PC-3 (cell line): ENCODE measurements at regions not wholly inside any gene's neighbourhood (a gene's known extent, or its start where the extent isn't known, plus 50 kb on each side); places are given as distances from the start of the nearest gene placed in this dataset.

ENCODE experiments used
- ATAC-seq: fragments of 200-7000 bp; cut with Tn5 transposase; 2 replicates; pipeline ENCODE4 v1.9.1; 2020; ENCODE audit warnings: mild to moderate bottlenecking, moderate library complexity
- BruUV-seq: library from RNA; stranded (reverse); fragments of 400-500 nt; replicated peaks from 2 replicates; lab custom pipeline; 2021; lab: Mats Ljungman, UMichigan
- CTCF ChIA-PET: fragments of 300-600 bp; sonication (Branson Sonifier 250); formaldehyde crosslinking; loops from one replicate; lab custom pipeline; 2022; ENCODE audit warnings: antibody characterized with exemption; lab: Charles Lee
- POLR2A ChIA-PET: fragments of 300-600 bp; sonication (Branson Sonifier 250); formaldehyde crosslinking; loops from one replicate; lab custom pipeline; 2022; ENCODE audit warnings: antibody characterized with exemption; ENCODE audit not compliant: unreplicated experiment; lab: Charles Lee
- DNase-seq: peaks from one replicate; pipeline ENCODE4 v3.0.0-alpha.2; 2015
- H2AFZ ChIP-seq: fragments of 300-600 bp; sonication (generic); 2 replicates; pipeline ENCODE4 v1.6.0; 2016; ENCODE audit warnings: antibody characterized with exemption, low read length
- H3F3A ChIP-seq: fragments of 300-600 bp; sonication (generic); one replicate; pipeline ENCODE4 v1.6.0; 2017; ENCODE audit warnings: antibody characterized with exemption, low read length, control low read depth, mild to moderate bottlenecking; ENCODE audit not compliant: unreplicated experiment
- H3K27ac ChIP-seq: fragments of 300-600 bp; sonication (generic); 2 replicates; pipeline ENCODE4 v1.5.1; 2016; ENCODE audit warnings: mild to moderate bottlenecking, low read length
- H3K27me3 ChIP-seq: fragments of 300-600 bp; sonication (generic); 2 replicates; pipeline ENCODE4 v1.6.1; 2016; ENCODE audit warnings: low read length, mixed read lengths
- H3K36me3 ChIP-seq: fragments of 300-600 bp; sonication (generic); 2 replicates; pipeline ENCODE4 v1.6.1; 2016; ENCODE audit warnings: low read depth, mixed run types, low read length, mixed read lengths
- H3K4me1 ChIP-seq: fragments of 300-600 bp; sonication (generic); 2 replicates; pipeline ENCODE4 v1.5.1; 2016; ENCODE audit warnings: low read length; ENCODE audit not compliant: insufficient read depth
- H3K4me2 ChIP-seq: fragments of 300-600 bp; sonication (generic); 2 replicates; pipeline ENCODE4 v1.6.0; 2016; ENCODE audit warnings: low read length
- H3K4me3 ChIP-seq: fragments of 300-600 bp; sonication (generic); 2 replicates; pipeline ENCODE4 v1.5.1; 2016; ENCODE audit warnings: mild to moderate bottlenecking, low read length, mixed read lengths
- H3K79me2 ChIP-seq: fragments of 300-600 bp; sonication (generic); 2 replicates; pipeline ENCODE4 v1.6.1; 2017; ENCODE audit warnings: low read length, mixed read lengths
- H3K9ac ChIP-seq: fragments of 300-600 bp; sonication (generic); 2 replicates; pipeline ENCODE4 v1.6.0; 2016; ENCODE audit warnings: mild to moderate bottlenecking, low read length
- H3K9me2 ChIP-seq: fragments of 300-600 bp; sonication (generic); replicated peaks from 2 replicates; pipeline ENCODE4 v1.6.1; 2016; ENCODE audit warnings: mixed run types, low read length, mixed read lengths
- H3K9me3 ChIP-seq: fragments of 300-600 bp; sonication (generic); 2 replicates; pipeline ENCODE4 v1.6.1; 2016; ENCODE audit warnings: low read length, mixed read lengths
- H4K20me1 ChIP-seq: fragments of 300-600 bp; sonication (generic); 2 replicates; pipeline ENCODE4 v1.6.1; 2016; ENCODE audit warnings: low read length, mixed read lengths
- EZH2 ChIP-seq: fragments of 300-600 bp; sonication (generic); IDR thresholded peaks from one replicate; pipeline ENCODE4 v1.6.1; 2017; ENCODE audit warnings: antibody characterized with exemption, mild to moderate bottlenecking, low read length; ENCODE audit not compliant: unreplicated experiment
- EZH2phosphoT487 ChIP-seq: fragments of 300-600 bp; sonication (generic); IDR thresholded peaks from 2 replicates; pipeline ENCODE4 v1.6.1; 2018; ENCODE audit warnings: mild to moderate bottlenecking, antibody characterized with exemption, low read length, borderline replicate concordance
- intact Hi-C: fragments of 100-400 bp; cut with micrococcal nuclease; formaldehyde crosslinking; loops from 2 replicates; pipeline ENCODE4 v1.9.0; 2023
- TF ChIP-seq, protein P1 (sequence below): fragments of 300-600 bp; sonication (generic); conservative IDR thresholded peaks from 2 replicates; pipeline ENCODE4 v1.5.1; 2017; ENCODE audit warnings: antibody characterized with exemption, low read depth, mild to moderate bottlenecking, low read length

DNA sequence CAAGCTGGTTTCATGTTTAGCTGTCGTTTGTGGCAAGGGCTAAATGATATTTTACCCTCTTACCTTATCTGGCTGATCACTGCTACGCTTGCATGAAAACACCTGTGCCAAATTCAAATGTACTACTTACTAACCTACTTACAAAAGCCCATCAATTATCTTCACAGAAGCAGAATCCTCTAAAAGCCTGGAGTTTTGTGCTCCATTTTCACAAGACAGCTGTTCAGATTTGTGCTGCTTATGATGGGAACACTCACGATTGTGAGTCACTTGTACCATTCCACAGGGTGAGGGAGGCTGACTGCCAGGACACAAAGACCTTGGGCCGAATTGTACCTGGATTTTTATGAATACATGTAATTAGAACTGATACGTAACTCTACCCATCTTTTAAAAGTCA is 245.0 kb upstream of the NPY start:
- ChIA-PET CTCF (no interaction called here), POLR2A (no interaction called here)
- H3K9ac ChIP-seq, result no peak overlapping the region
- no peaks in the 10 kb centered on the region for H3K36me3 ChIP-seq
- TF ChIP-seq, protein P1, sequence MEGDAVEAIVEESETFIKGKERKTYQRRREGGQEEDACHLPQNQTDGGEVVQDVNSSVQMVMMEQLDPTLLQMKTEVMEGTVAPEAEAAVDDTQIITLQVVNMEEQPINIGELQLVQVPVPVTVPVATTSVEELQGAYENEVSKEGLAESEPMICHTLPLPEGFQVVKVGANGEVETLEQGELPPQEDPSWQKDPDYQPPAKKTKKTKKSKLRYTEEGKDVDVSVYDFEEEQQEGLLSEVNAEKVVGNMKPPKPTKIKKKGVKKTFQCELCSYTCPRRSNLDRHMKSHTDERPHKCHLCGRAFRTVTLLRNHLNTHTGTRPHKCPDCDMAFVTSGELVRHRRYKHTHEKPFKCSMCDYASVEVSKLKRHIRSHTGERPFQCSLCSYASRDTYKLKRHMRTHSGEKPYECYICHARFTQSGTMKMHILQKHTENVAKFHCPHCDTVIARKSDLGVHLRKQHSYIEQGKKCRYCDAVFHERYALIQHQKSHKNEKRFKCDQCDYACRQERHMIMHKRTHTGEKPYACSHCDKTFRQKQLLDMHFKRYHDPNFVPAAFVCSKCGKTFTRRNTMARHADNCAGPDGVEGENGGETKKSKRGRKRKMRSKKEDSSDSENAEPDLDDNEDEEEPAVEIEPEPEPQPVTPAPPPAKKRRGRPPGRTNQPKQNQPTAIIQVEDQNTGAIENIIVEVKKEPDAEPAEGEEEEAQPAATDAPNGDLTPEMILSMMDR, result no peak
- TF ChIP-seq EZH2, result no peak
- no peak overlapping the region for H3K4me3 ChIP-seq
- H2AFZ ChIP-seq, result no peak overlapping the region
- H3F3A ChIP-seq, result no peaks in the 10 kb centered on the region
- no TSS peak for BruUV-seq
- H3K9me2 ChIP-seq, result no peaks in the 10 kb centered on the region
- 0 out of 2 replicates have a peak, but pooled peaks cover 4% of the 10 kb centered on the region for H3K27me3 ChIP-seq
- intact Hi-C loops, result no loop called here
- H3K79me2 ChIP-seq, result no peaks in the 10 kb centered on the region
- DNase-seq, result no peak
- ATAC-seq, result no peak
- no peak overlapping the region for H3K27ac ChIP-seq
- H3K4me2 ChIP-seq, result no peak overlapping the region
- H4K20me1 ChIP-seq, result no peaks in the 10 kb centered on the region
- H3K9me3 ChIP-seq, result no peaks in the 10 kb centered on the region
- no peaks in the 10 kb centered on the region for H3K4me1 ChIP-seq

DNA sequence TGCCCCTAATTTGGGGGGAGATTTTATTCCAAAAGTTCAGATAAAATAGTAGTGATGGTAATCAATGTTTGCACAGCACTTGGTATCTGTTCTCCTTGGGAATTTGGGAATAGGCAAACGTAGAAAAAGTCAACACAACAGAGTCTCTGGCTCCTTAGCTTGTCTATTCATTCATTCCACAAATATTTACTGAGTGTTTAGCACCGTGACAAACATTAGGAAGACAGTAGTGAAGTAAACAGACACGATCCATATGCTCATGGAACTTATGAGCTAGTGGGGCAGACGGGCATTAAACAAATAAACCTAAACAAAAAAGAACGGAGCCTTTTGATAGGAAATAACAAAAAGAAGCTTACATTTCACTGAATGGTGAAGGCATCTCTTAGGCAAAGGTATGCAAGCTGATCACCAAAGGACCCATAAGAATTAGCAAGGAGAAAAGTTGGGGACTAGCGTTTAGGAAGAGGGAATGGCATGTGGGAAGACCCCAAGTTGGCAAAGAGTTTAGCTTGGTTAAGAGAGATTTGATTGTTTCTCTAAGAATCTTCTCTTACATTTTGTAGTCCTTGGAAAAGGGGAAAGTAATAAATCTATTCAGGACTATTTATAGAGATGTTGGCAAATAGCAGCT is 243.9 kb upstream of the NPY start:
- CTCF ChIA-PET, result no interaction called here
- 0 out of 2 replicates have a peak, but pooled peaks cover 4% of the 10 kb centered on the region for H3K27me3 ChIP-seq

DNA sequence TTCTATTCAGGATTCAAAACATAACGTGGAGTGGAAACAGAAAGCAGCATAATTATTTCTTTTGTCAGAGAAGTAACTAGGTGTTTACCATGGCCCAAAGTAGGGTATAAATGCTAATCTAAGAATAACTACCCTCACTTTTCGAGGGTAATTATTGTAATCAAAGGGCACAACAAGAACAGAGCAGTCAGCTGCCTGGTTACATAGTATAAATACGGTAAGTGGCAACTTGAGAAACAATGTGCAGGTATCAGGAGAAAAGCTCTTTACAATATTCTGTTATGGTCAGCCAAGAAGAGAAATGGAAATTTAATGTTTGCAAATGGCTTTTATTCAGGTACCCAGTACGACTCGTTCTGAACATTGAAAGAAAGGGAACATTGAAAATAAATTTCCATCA is 242.0 kb upstream of the NPY start:
- intact Hi-C loops, result no loop called here
- Histone ChIP-seq H3K9me3 (no peaks in the 10 kb centered on the region), H3K36me3 (no peaks in the 10 kb centered on the region), H3K27ac (no peak overlapping the region), H3K4me3 (no peak overlapping the region), H3K4me1 (no peaks in the 10 kb centered on the region), H3K4me2 (no peak overlapping the region), H2AFZ (no peak overlapping the region), H3K9ac (no peak overlapping the region), H3K9me2 (no peaks in the 10 kb centered on the region), H3F3A (no peaks in the 10 kb centered on the region), H3K27me3 (0 out of 2 replicates have a peak, but pooled peaks cover 4% of the 10 kb centered on the region), H4K20me1 (no peaks in the 10 kb centered on the region), H3K79me2 (no peaks in the 10 kb centered on the region)
- TF ChIP-seq, protein P1, result no peak
- TF ChIP-seq EZH2 (no peak), EZH2phosphoT487 (no peak)
- no peak for ATAC-seq
- BruUV-seq, result no TSS peak
- DNase-seq, result no peak
- CTCF ChIA-PET, result no interaction called here
- POLR2A ChIA-PET, result no interaction called here

More for the DNA sequence above, 243.9 kb upstream of the NPY start:
- no peaks in the 10 kb centered on the region for H3K79me2 ChIP-seq
- BruUV-seq, result no TSS peak
- H3K4me3 ChIP-seq, result no peak overlapping the region
- intact Hi-C loops, result no loop called here
- no peaks in the 10 kb centered on the region for H3K9me3 ChIP-seq
- no peak overlapping the region for H3K4me2 ChIP-seq
- no peaks in the 10 kb centered on the region for H3K4me1 ChIP-seq
- POLR2A ChIA-PET, result no interaction called here
- no peaks in the 10 kb centered on the region for H3K36me3 ChIP-seq
- no peak overlapping the region for H3K27ac ChIP-seq
- peak; percentile 10 for DNase-seq
- H2AFZ ChIP-seq, result no peak overlapping the region
- no peak overlapping the region for H3K9ac ChIP-seq
- ATAC-seq, result no peak
- TF ChIP-seq EZH2 (no peak), EZH2phosphoT487 (no peak)
- TF ChIP-seq, protein P1, result no peak
- no peaks in the 10 kb centered on the region for H3K9me2 ChIP-seq
- H4K20me1 ChIP-seq, result no peaks in the 10 kb centered on the region
- H3F3A ChIP-seq, result no peaks in the 10 kb centered on the region
